ENCODE measurements at regions not wholly inside any gene's neighbourhood (a gene's known extent, or its start where the extent isn't known, plus 50 kb on each side); places are given as distances from the start of the nearest gene placed in this dataset.

GRCh38 chr2:168307379-168307778 lies 60.0 kb upstream of the STK39 start:
- no peak for TF ChIP-seq EZH2phosphoT487 (IDR thresholded peaks at IDR 0.05; ENCODE audit: insufficient read depth, low read depth)
- no peak for TF ChIP-seq EZH2 (IDR thresholded peaks at IDR 0.05; ENCODE audit: insufficient read depth, poor library complexity, severe bottlenecking)
